GM18505 (cell line): ENCODE measurements at regions not wholly inside any gene's neighbourhood (a gene's known extent, or its start where the extent isn't known, plus 50 kb on each side); places are given as distances from the start of the nearest gene placed in this dataset.
"Not testable (repeated sequence)": the region's sequence is repeated elsewhere in the genome, so short reads cannot be mapped to it uniquely, and the experiment has no call there.

Source experiments
- ATAC-seq: cut with Tn5 transposase; IDR thresholded peaks from one replicate; pipeline ENCODE4 v1.9.1; 2021; ENCODE audit not compliant: unreplicated experiment
- POLR2A ChIP-seq: IDR thresholded peaks from 4 replicates; pipeline ENCODE4 v1.6.1; 2011; ENCODE audit warnings: borderline replicate concordance; ENCODE audit not compliant: insufficient read depth, insufficient read length; ENCODE audit errors: extremely low read depth

- TF ChIP-seq POLR2A: no peak
- ATAC-seq: no peak
These were observed 458.9 kb downstream of the PRR16 start for GRCh38 chr5:120923026-120923425.

DNA sequence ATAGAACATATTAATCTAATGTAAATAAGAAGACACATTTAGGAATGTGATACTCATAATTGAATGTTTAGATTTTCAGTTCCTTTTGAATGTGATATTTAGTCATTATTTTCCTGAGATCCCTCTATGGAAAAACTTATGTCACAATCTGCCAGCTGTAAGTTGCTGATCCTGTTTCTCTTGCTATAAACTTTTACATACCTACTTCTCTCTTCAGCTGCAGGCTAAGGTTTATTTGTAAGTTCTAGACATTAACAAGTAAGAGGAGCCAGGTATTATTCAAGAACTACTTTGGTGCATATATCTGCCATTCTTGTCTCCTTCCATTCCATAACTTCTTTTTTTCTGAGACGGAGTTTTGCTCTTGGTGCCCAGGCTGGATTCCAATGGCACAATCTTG is 462.4 kb downstream of the PRR16 start:
- ATAC-seq: no peak
- no peak for TF ChIP-seq POLR2A

DNA sequence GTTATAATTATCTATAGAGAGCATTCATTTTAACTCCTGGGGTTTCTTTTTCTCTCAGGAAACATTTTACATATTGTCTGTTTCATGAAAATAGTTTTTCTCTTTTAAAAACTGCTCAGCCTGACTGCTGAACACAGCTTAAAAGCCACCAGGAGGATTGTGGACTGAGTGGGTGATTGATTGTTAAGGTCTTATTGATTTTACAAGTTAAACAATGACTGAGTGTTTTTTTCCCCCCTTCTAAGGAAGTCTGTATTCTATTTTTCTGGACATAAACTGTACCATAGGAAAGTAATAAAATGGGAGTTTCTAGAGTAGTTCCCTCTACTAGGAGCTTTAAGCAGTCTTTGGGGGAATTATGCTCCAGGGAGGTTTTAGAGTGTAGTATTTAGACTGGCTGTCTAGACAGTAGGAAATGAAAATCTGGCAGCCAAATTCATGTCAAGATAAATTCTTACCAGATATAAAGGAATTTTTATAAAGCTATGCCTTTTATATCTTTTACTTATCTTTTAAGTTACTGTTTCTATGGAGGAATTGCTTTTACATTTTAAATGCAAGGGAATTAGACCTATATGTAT is 463.9 kb downstream of the PRR16 start:
- no peak for ATAC-seq
- no peak for TF ChIP-seq POLR2A

- ATAC-seq: no peak
These were observed 468.4 kb downstream of the PRR16 start for GRCh38 chr5:120932480-120932879.

DNA sequence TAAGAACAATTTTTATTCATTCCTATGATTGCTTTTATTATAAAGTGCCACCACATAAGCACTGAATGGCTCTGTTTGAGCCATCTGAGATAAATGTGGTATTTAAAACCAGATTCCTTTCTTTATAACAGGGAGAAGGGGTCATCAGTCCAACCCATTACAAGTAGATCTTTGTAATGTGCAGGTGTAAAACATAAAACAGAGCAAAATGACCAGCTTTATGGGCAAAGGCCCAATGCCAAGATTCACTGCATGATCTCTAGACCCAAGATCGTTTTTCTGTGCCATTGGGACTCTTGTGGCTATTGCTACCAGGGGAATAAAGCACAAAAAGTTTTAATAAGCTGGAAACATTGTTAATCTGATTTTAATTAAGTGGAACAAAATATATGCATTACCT is 469.9 kb downstream of the PRR16 start:
- ATAC-seq: no peak
- no peak for TF ChIP-seq POLR2A

More at GRCh38 chr5:120932480-120932879, 468.4 kb downstream of the PRR16 start:
- no peak for TF ChIP-seq POLR2A

DNA sequence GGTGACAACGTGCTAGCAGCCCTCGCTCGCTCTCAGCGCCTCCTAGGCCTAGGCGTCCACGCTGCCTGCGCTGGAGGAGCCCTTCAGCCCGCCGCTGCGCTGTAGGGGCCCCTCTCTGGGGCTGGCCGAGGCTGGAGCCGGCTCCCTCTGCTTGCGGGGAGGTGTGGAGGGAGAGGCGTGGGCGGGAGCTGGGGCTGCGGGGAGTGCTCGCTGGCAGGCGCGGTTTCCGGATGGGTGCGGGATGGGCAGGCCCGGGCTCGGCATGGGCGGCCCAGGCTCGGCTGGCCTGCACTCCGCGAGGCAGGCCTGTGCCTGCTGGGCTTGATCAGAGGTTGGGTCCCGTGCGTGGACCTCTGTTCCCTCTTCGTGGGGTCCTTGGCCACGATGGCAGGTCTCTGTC is 472.6 kb downstream of the PRR16 start:
- ATAC-seq: no peak
- no peak for TF ChIP-seq POLR2A

GRCh38 chr5:120938604-120939003 is 474.5 kb downstream of the PRR16 start:
- no peak for ATAC-seq
- TF ChIP-seq POLR2A: no peak

DNA sequence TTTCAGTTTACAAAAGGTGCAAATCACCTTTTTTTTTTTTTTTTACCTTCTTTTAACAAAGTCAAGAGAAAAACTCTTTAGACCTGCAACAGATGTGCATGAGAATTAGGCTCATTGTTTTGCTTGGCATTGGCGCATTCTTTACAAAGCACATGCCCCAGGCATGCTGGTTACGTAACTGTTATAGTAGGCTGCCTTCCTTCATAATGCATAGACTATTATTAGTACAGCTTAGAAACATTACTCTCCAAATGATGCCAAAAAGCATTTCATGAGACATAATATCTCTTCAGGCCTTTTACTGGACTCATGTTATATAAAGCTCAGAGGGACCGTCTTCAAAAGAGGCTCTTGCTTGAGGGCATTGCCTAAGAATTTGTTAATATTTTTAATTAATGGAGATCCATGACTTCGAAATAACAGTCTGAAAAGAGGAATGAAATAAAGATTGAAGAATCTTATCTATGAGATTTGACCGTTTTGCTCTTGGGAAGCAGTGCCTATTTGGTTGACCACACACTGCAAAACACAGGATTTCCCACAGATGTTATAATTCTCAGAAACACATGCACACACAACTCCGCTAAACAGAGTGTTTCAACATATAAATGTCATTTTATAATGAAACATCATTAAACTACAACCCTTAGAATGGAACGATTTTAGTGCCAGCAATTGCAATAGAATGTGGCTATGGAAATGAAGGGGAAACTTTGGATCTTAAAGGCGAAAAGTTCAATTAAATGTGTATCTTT is 478.7 kb downstream of the PRR16 start:
- no peak for TF ChIP-seq POLR2A
- no peak for ATAC-seq

GRCh38 chr5:120949596-120949995 is 485.5 kb downstream of the PRR16 start:
- not testable (repeated sequence) for ATAC-seq

DNA sequence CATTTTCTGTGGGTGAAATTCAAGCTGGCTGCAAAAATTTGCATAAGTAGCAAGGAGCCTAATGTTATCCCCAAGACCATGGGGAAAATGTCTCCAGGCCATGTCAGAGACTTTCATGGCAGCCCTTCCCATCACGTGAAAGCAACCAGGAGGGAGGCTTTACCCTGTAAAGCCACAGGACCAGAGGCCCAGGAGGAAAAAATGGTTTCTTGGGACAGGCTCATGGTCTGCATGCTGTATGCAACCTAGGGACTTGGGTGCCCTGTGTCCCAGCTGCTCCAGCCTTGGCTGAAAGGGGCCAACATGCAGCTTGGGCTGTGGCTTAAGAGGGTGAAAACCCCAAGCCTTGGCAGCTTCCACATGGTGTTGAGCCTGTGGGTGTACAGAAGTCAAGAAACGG is 489.3 kb downstream of the PRR16 start:
- ATAC-seq: not testable (repeated sequence)

DNA sequence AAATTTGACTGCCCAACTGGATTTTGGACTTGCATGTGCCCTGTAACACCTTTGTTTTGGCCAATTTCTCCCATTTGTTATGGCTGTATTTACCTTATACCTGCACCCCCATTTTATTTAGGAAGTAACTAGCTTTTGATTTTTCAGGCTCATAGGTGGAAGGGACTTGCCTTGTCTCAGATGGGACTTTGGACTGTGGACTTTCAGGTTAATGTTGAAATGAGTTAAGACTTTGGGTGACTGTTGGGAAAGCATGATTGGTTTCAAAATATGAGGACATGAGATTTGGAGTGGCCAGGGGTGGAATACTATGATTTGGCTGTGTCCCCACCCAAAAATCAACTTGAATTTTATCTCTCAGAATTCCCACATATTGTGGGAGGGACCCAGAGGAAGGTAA is 490.2 kb downstream of the PRR16 start:
- ATAC-seq: no peak
- TF ChIP-seq POLR2A: no peak

- ATAC-seq: no peak
- no peak for TF ChIP-seq POLR2A
These were observed 491.7 kb downstream of the PRR16 start for GRCh38 chr5:120955795-120956194.

DNA sequence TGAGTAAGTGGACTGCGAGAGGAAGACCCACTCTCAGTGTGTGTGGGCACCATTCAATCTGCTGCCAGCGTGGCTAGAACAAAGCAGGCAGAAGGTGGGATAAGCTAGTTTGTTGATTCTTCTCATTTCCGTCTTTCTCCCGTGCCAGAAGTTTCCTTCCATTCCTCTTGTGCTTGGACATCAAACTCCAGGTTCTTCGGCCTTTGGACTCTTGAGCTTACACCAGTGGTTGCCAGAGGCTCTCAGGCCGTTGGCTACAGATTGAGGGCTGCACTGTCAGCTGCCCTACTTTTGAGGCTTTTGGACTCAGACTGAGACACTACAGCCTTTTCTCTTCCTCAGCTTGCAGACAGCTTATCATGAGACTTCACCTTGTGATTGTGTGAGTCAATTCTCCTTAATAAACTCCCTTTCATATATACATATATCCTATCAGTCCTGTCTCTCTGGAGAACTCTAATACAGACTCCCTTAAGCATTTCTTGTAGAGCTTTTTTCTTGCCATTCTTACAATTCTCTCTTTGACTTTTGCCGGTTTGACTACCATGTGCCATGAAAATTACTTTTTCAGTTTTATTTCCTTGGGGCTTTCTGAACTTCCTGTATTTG is 494.9 kb downstream of the PRR16 start:
- no peak for ATAC-seq
- no peak for TF ChIP-seq POLR2A

DNA sequence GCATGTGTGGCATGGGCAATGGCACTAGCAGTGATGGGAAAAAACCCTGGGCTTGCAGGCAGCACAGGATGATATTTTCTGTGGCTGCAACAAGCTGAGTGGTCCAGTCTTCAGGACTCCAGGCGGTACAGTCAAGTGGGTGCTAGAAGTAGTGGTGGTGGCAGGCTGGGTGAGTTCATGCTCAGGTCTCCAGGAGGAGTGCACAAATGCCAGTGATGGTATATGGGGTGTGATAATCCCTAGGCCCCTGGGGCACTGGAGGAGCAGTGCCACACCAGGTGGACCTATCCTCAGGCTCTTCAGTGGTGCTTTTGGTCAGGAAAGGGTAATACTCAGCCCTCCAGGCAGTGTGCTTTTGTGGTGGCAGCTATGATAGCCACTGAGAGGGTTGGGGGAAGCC is 496.4 kb downstream of the PRR16 start:
- ATAC-seq: no peak
- TF ChIP-seq POLR2A: no peak
